ENCODE measurements at regions not wholly inside any gene's neighbourhood (a gene's known extent, or its start where the extent isn't known, plus 50 kb on each side); places are given as distances from the start of the nearest gene placed in this dataset.

- H3K27ac ChIP-seq (ENCODE audit: low read length) = no peak overlapping the region
- DNase-seq = no peak
Measured at GRCh38 chr20:60288945-60289344, 330.7 kb downstream of the CDH26 start.

GRCh38 chr20:60292001-60292520 lies 333.8 kb downstream of the CDH26 start:
- H4K20me1 ChIP-seq (ENCODE audit: insufficient read depth, low read depth, low read length) = no peaks in the 10 kb centered on the region
- peaks cover 8% of the 10 kb centered on the region for H3K9me3 ChIP-seq (ENCODE audit: low read length)
- H3K4me2 ChIP-seq (ENCODE audit: low read depth, low read length, poor library complexity, severe bottlenecking) = no peak overlapping the region
- no peak overlapping the region for H3K9ac ChIP-seq (ENCODE audit: low read length)
- no peaks in the 10 kb centered on the region for H3K4me1 ChIP-seq (ENCODE audit: low read length)
- H3K36me3 ChIP-seq (ENCODE audit: insufficient read depth, low read length) = no peaks in the 10 kb centered on the region
- no peaks in the 10 kb centered on the region for H3K9me2 ChIP-seq (replicated peaks; ENCODE audit: insufficient read depth, low read length)
- no peak overlapping the region for H3K4me3 ChIP-seq (ENCODE audit: low read length)
- H3K27ac ChIP-seq (ENCODE audit: low read length) = no peak overlapping the region
- no peaks in the 10 kb centered on the region for H3K79me2 ChIP-seq (ENCODE audit: low read length)
- DNase-seq = no peak
- H3K27me3 ChIP-seq (ENCODE audit: low read length) = no peaks in the 10 kb centered on the region
- H2AFZ ChIP-seq (ENCODE audit: low read length) = no peak overlapping the region

More at GRCh38 chr20:60288945-60289344, 330.7 kb downstream of the CDH26 start:
- no peaks in the 10 kb centered on the region for H3K9me2 ChIP-seq (replicated peaks; ENCODE audit: insufficient read depth, low read length)
- H3K79me2 ChIP-seq (ENCODE audit: low read length) = no peaks in the 10 kb centered on the region
- no peak overlapping the region for H3K4me3 ChIP-seq (ENCODE audit: low read length)
- no peaks in the 10 kb centered on the region for H3K4me1 ChIP-seq (ENCODE audit: low read length)
- no peaks in the 10 kb centered on the region for H4K20me1 ChIP-seq (ENCODE audit: insufficient read depth, low read depth, low read length)
- H3K4me2 ChIP-seq (ENCODE audit: low read depth, low read length, poor library complexity, severe bottlenecking) = no peak overlapping the region
- no peak overlapping the region for H3K9ac ChIP-seq (ENCODE audit: low read length)
- H3K27me3 ChIP-seq (ENCODE audit: low read length) = no peaks in the 10 kb centered on the region
- no peak overlapping the region for H2AFZ ChIP-seq (ENCODE audit: low read length)
- no peaks in the 10 kb centered on the region for H3K36me3 ChIP-seq (ENCODE audit: insufficient read depth, low read length)
- H3K9me3 ChIP-seq (ENCODE audit: low read length) = peaks cover 13% of the 10 kb centered on the region

- Histone ChIP-seq H2AFZ (ENCODE audit: low read length) (no peak overlapping the region), H3K27ac (ENCODE audit: low read length) (no peak overlapping the region), H3K9me2 (replicated peaks; ENCODE audit: insufficient read depth, low read length) (no peaks in the 10 kb centered on the region), H3K36me3 (ENCODE audit: insufficient read depth, low read length) (no peaks in the 10 kb centered on the region), H3K9me3 (ENCODE audit: low read length) (peaks cover 8% of the 10 kb centered on the region), H3K4me2 (ENCODE audit: low read depth, low read length, poor library complexity, severe bottlenecking) (no peak overlapping the region), H3K79me2 (ENCODE audit: low read length) (no peaks in the 10 kb centered on the region), H3K9ac (ENCODE audit: low read length) (no peak overlapping the region), H3K4me3 (ENCODE audit: low read length) (no peak overlapping the region), H4K20me1 (ENCODE audit: insufficient read depth, low read depth, low read length) (no peaks in the 10 kb centered on the region), H3K4me1 (ENCODE audit: low read length) (no peaks in the 10 kb centered on the region), H3K27me3 (ENCODE audit: low read length) (no peaks in the 10 kb centered on the region)
- no peak for DNase-seq
Measured at GRCh38 chr20:60294632-60295031, 336.4 kb downstream of the CDH26 start.

GRCh38 chr20:60295214-60295613 lies 337.0 kb downstream of the CDH26 start:
- H3K9ac ChIP-seq (ENCODE audit: low read length) = no peak overlapping the region
- H3K27me3 ChIP-seq (ENCODE audit: low read length) = no peaks in the 10 kb centered on the region
- no peak overlapping the region for H2AFZ ChIP-seq (ENCODE audit: low read length)
- H3K4me1 ChIP-seq (ENCODE audit: low read length) = no peaks in the 10 kb centered on the region
- H3K4me3 ChIP-seq (ENCODE audit: low read length) = no peak overlapping the region
- H3K36me3 ChIP-seq (ENCODE audit: insufficient read depth, low read length) = no peaks in the 10 kb centered on the region
- no peak overlapping the region for H3K27ac ChIP-seq (ENCODE audit: low read length)
- H3K9me3 ChIP-seq (ENCODE audit: low read length) = peaks cover 8% of the 10 kb centered on the region
- DNase-seq = no peak
- no peak overlapping the region for H3K4me2 ChIP-seq (ENCODE audit: low read depth, low read length, poor library complexity, severe bottlenecking)
- H3K9me2 ChIP-seq (replicated peaks; ENCODE audit: insufficient read depth, low read length) = no peaks in the 10 kb centered on the region
- no peaks in the 10 kb centered on the region for H4K20me1 ChIP-seq (ENCODE audit: insufficient read depth, low read depth, low read length)
- no peaks in the 10 kb centered on the region for H3K79me2 ChIP-seq (ENCODE audit: low read length)

- Histone ChIP-seq H3K27ac (ENCODE audit: low read length) (no peak overlapping the region), H2AFZ (ENCODE audit: low read length) (no peak overlapping the region), H3K4me1 (ENCODE audit: low read length) (no peaks in the 10 kb centered on the region), H3K36me3 (ENCODE audit: insufficient read depth, low read length) (no peaks in the 10 kb centered on the region), H3K9me2 (replicated peaks; ENCODE audit: insufficient read depth, low read length) (no peaks in the 10 kb centered on the region), H3K4me3 (ENCODE audit: low read length) (no peak overlapping the region), H3K4me2 (ENCODE audit: low read depth, low read length, poor library complexity, severe bottlenecking) (no peak overlapping the region), H3K9me3 (ENCODE audit: low read length) (no peaks in the 10 kb centered on the region), H3K27me3 (ENCODE audit: low read length) (no peaks in the 10 kb centered on the region), H3K9ac (ENCODE audit: low read length) (no peak overlapping the region), H3K79me2 (ENCODE audit: low read length) (no peaks in the 10 kb centered on the region), H4K20me1 (ENCODE audit: insufficient read depth, low read depth, low read length) (no peaks in the 10 kb centered on the region)
- DNase-seq = no peak
Measured at GRCh38 chr20:60297649-60298048, 339.4 kb downstream of the CDH26 start.

GRCh38 chr20:60298647-60299046 lies 340.4 kb downstream of the CDH26 start:
- Histone ChIP-seq H3K27ac (ENCODE audit: low read length) (no peak overlapping the region), H3K4me1 (ENCODE audit: low read length) (no peaks in the 10 kb centered on the region), H3K36me3 (ENCODE audit: insufficient read depth, low read length) (no peaks in the 10 kb centered on the region), H3K27me3 (ENCODE audit: low read length) (no peaks in the 10 kb centered on the region), H3K4me2 (ENCODE audit: low read depth, low read length, poor library complexity, severe bottlenecking) (no peak overlapping the region), H4K20me1 (ENCODE audit: insufficient read depth, low read depth, low read length) (no peaks in the 10 kb centered on the region), H3K4me3 (ENCODE audit: low read length) (no peak overlapping the region), H2AFZ (ENCODE audit: low read length) (no peak overlapping the region), H3K9me3 (ENCODE audit: low read length) (no peaks in the 10 kb centered on the region), H3K9me2 (replicated peaks; ENCODE audit: insufficient read depth, low read length) (no peaks in the 10 kb centered on the region), H3K9ac (ENCODE audit: low read length) (no peak overlapping the region), H3K79me2 (ENCODE audit: low read length) (no peaks in the 10 kb centered on the region)
- DNase-seq = no peak

- no peaks in the 10 kb centered on the region for H3K79me2 ChIP-seq (ENCODE audit: low read length)
- DNase-seq = no peak
- no peaks in the 10 kb centered on the region for H4K20me1 ChIP-seq (ENCODE audit: insufficient read depth, low read depth, low read length)
- H3K27me3 ChIP-seq (ENCODE audit: low read length) = no peaks in the 10 kb centered on the region
- no peak overlapping the region for H3K27ac ChIP-seq (ENCODE audit: low read length)
- H2AFZ ChIP-seq (ENCODE audit: low read length) = no peak overlapping the region
- no peaks in the 10 kb centered on the region for H3K4me1 ChIP-seq (ENCODE audit: low read length)
- H3K4me3 ChIP-seq (ENCODE audit: low read length) = no peak overlapping the region
- no peaks in the 10 kb centered on the region for H3K9me2 ChIP-seq (replicated peaks; ENCODE audit: insufficient read depth, low read length)
- H3K9ac ChIP-seq (ENCODE audit: low read length) = no peak overlapping the region
- no peaks in the 10 kb centered on the region for H3K36me3 ChIP-seq (ENCODE audit: insufficient read depth, low read length)
- H3K4me2 ChIP-seq (ENCODE audit: low read depth, low read length, poor library complexity, severe bottlenecking) = no peak overlapping the region
- no peaks in the 10 kb centered on the region for H3K9me3 ChIP-seq (ENCODE audit: low read length)
Measured at GRCh38 chr20:60299951-60300350, 341.7 kb downstream of the CDH26 start.

GRCh38 chr20:60300374-60300773 lies 342.2 kb downstream of the CDH26 start:
- Histone ChIP-seq H3K9me3 (ENCODE audit: low read length) (no peaks in the 10 kb centered on the region), H3K4me1 (ENCODE audit: low read length) (no peaks in the 10 kb centered on the region), H3K79me2 (ENCODE audit: low read length) (no peaks in the 10 kb centered on the region)

GRCh38 chr20:60302875-60303274 lies 344.7 kb downstream of the CDH26 start:
- Histone ChIP-seq H3K27me3 (ENCODE audit: low read length) (no peaks in the 10 kb centered on the region), H2AFZ (ENCODE audit: low read length) (no peak overlapping the region), H3K4me1 (ENCODE audit: low read length) (no peaks in the 10 kb centered on the region), H3K9ac (ENCODE audit: low read length) (no peak overlapping the region), H3K9me3 (ENCODE audit: low read length) (no peaks in the 10 kb centered on the region), H4K20me1 (ENCODE audit: insufficient read depth, low read depth, low read length) (no peaks in the 10 kb centered on the region), H3K36me3 (ENCODE audit: insufficient read depth, low read length) (no peaks in the 10 kb centered on the region), H3K79me2 (ENCODE audit: low read length) (no peaks in the 10 kb centered on the region), H3K9me2 (replicated peaks; ENCODE audit: insufficient read depth, low read length) (no peaks in the 10 kb centered on the region), H3K4me3 (ENCODE audit: low read length) (no peak overlapping the region), H3K27ac (ENCODE audit: low read length) (no peak overlapping the region), H3K4me2 (ENCODE audit: low read depth, low read length, poor library complexity, severe bottlenecking) (no peak overlapping the region)
- DNase-seq = no peak

More at GRCh38 chr20:60300374-60300773, 342.2 kb downstream of the CDH26 start:
- Histone ChIP-seq H3K36me3 (ENCODE audit: insufficient read depth, low read length) (no peaks in the 10 kb centered on the region), H3K27me3 (ENCODE audit: low read length) (no peaks in the 10 kb centered on the region), H3K9ac (ENCODE audit: low read length) (no peak overlapping the region), H2AFZ (ENCODE audit: low read length) (no peak overlapping the region), H4K20me1 (ENCODE audit: insufficient read depth, low read depth, low read length) (no peaks in the 10 kb centered on the region), H3K27ac (ENCODE audit: low read length) (no peak overlapping the region), H3K9me2 (replicated peaks; ENCODE audit: insufficient read depth, low read length) (no peaks in the 10 kb centered on the region), H3K4me2 (ENCODE audit: low read depth, low read length, poor library complexity, severe bottlenecking) (no peak overlapping the region), H3K4me3 (ENCODE audit: low read length) (no peak overlapping the region)
- no peak for DNase-seq
